ENCODE measurements at regions not wholly inside any gene's neighbourhood (a gene's known extent, or its start where the extent isn't known, plus 50 kb on each side); places are given as distances from the start of the nearest gene placed in this dataset.

GRCh38 chr2:118779362-118779761, 68.1 kb downstream of the EN1 start:
- TF ChIP-seq MAX (IDR thresholded peaks at IDR 0.05; ENCODE audit: low read depth, low read length) (no peak), IRF3 (IDR thresholded peaks at IDR 0.05) (no peak), POLR2A (IDR thresholded peaks at IDR 0.05; ENCODE audit: low read depth, low read length) (no peak), ATF3 (IDR thresholded peaks at IDR 0.05; ENCODE audit: borderline replicate concordance, extremely low read depth, low read depth, low read length) (no peak), CEBPB (IDR thresholded peaks at IDR 0.05; ENCODE audit: borderline replicate concordance in 1 of 2, low read depth in 2 of 2, low read length in 2 of 2) (no peak), KLF5 (IDR thresholded peaks at IDR 0.05; ENCODE audit: partially characterized antibody) (no peak), SMC3 (IDR thresholded peaks at IDR 0.05; ENCODE audit: borderline replicate concordance, low read length) (no peak), CTCF (IDR thresholded peaks at IDR 0.05 in 2 of 3, conservative IDR thresholded peaks at IDR 0.05 in 1 of 3; ENCODE audit: control insufficient read depth in 2 of 3, extremely low read depth in 1 of 3, insufficient read depth in 1 of 3, low read depth in 3 of 3, low read length in 3 of 3) (no peak)

All from GM12878 (cell line).